Gastrocnemius medialis (tissue), 4 donors: ENCODE measurements at regions not wholly inside any gene's neighbourhood (a gene's known extent, or its start where the extent isn't known, plus 50 kb on each side); places are given as distances from the start of the nearest gene placed in this dataset.

Experiments used
- POLR2A ChIP-seq, 2 donors: fragments of 450-650 bp; IDR thresholded peaks; one replicate each; pipeline ENCODE4 v1.6.1; 2017; ENCODE audit warnings: antibody characterized with exemption in 2 of 2, mild to moderate bottlenecking in 2 of 2, moderate library complexity in 2 of 2
- TF ChIP-seq, protein P1 (sequence below), 5 experiments: fragments of 450-650 bp in 3 of 5; fragments of 200-600 bp in 2 of 5; sonication (generic) in 2 of 5; IDR thresholded peaks in 4 of 5; conservative IDR thresholded peaks in 1 of 5; 1 replicate in 4 of 5; 2 replicates in 1 of 5; pipeline ENCODE4 v1.5.1; 2016 to 2019; ENCODE audit warnings: antibody characterized with exemption in 5 of 5, mild to moderate bottlenecking in 3 of 5, moderate library complexity in 3 of 5

DNA sequence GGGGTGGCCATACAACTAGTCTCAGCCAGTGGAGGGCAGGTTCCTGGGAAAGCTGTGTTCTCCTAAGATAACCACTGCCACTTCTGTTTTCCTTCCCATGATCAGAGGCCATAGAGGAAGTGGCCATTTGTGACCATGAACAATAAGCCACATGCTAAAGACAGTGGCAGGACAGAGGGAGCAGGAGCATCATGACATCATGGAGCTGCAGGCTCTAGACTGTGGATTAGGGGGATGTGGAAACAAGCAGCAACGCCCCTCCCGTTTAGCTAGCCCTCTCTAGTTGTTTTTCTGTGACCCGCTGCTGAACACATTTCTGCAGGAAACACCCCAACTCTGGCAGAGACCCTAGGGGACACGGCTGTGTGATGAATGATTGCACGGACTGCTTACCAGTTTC, 195.0 kb upstream of the NECTIN1 start:
- TF ChIP-seq, protein P1, sequence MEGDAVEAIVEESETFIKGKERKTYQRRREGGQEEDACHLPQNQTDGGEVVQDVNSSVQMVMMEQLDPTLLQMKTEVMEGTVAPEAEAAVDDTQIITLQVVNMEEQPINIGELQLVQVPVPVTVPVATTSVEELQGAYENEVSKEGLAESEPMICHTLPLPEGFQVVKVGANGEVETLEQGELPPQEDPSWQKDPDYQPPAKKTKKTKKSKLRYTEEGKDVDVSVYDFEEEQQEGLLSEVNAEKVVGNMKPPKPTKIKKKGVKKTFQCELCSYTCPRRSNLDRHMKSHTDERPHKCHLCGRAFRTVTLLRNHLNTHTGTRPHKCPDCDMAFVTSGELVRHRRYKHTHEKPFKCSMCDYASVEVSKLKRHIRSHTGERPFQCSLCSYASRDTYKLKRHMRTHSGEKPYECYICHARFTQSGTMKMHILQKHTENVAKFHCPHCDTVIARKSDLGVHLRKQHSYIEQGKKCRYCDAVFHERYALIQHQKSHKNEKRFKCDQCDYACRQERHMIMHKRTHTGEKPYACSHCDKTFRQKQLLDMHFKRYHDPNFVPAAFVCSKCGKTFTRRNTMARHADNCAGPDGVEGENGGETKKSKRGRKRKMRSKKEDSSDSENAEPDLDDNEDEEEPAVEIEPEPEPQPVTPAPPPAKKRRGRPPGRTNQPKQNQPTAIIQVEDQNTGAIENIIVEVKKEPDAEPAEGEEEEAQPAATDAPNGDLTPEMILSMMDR (IDR thresholded peaks at IDR 0.05 in 4 of 5, conservative IDR thresholded peaks at IDR 0.05 in 1 of 5), result no peak
- no peak for TF ChIP-seq POLR2A (IDR thresholded peaks at IDR 0.05)
